MCF 10A (cell line): ENCODE measurements at regions not wholly inside any gene's neighbourhood (a gene's known extent, or its start where the extent isn't known, plus 50 kb on each side); places are given as distances from the start of the nearest gene placed in this dataset.

Source experiments
- BruUV-seq: library from RNA; stranded (reverse); fragments of 400-500 nt; replicated peaks from 2 replicates; lab custom pipeline; 2021; lab: Mats Ljungman, UMichigan
- CTCF ChIA-PET: fragments of 300-600 bp; sonication (Branson Sonifier 250); formaldehyde crosslinking; extraction: SDS; loops from one replicate; lab custom pipeline; 2021; ENCODE audit warnings: antibody characterized with exemption, inconsistent platforms; lab: Yijun Ruan, JAX
- POLR2A ChIA-PET: fragments of 300-600, 350-650 bp; sonication (Branson Sonifier 250); formaldehyde crosslinking; extraction: SDS; loops from one replicate; lab custom pipeline; 2020; ENCODE audit warnings: antibody characterized with exemption, inconsistent platforms; lab: Yijun Ruan, JAX
- DNase-seq: peaks from one replicate; pipeline ENCODE4 v3.0.0-alpha.2; 2018; ENCODE audit not compliant: unreplicated experiment
- H3K27ac Mint-ChIP-seq: one replicate; pipeline ENCODE4 v1.8.0; 2022; ENCODE audit warnings: mild to moderate bottlenecking, low read depth, mixed read lengths; ENCODE audit not compliant: unreplicated experiment
- H3K27me3 Mint-ChIP-seq: one replicate; pipeline ENCODE4 v1.8.0; 2022; ENCODE audit warnings: mixed read lengths; ENCODE audit not compliant: insufficient read depth, unreplicated experiment
- H3K36me3 Mint-ChIP-seq: one replicate; pipeline ENCODE4 v1.8.0; 2022; ENCODE audit warnings: mild to moderate bottlenecking, moderate library complexity, mixed read lengths; ENCODE audit not compliant: insufficient read depth, unreplicated experiment
- H3K4me1 Mint-ChIP-seq: one replicate; pipeline ENCODE4 v1.8.0; 2022; ENCODE audit warnings: mixed read lengths; ENCODE audit not compliant: insufficient read depth, unreplicated experiment
- H3K4me3 Mint-ChIP-seq: one replicate; pipeline ENCODE4 v1.8.0; 2022; ENCODE audit warnings: mild to moderate bottlenecking, moderate library complexity, mixed read lengths; ENCODE audit not compliant: unreplicated experiment
- H3K9me3 Mint-ChIP-seq: one replicate; pipeline ENCODE4 v1.8.0; 2022; ENCODE audit warnings: mixed read lengths; ENCODE audit not compliant: unreplicated experiment
- intact Hi-C: fragments of 100-400 bp; cut with micrococcal nuclease; formaldehyde crosslinking; loops from 2 replicates; pipeline ENCODE4 v1.14.1; 2022
- TF ChIP-seq, protein P1 (sequence below): fragments of 200-600 bp; IDR thresholded peaks from one replicate; pipeline ENCODE4 v1.8.0; 2022; ENCODE audit warnings: antibody characterized with exemption, mild to moderate bottlenecking; ENCODE audit not compliant: unreplicated experiment

DNA sequence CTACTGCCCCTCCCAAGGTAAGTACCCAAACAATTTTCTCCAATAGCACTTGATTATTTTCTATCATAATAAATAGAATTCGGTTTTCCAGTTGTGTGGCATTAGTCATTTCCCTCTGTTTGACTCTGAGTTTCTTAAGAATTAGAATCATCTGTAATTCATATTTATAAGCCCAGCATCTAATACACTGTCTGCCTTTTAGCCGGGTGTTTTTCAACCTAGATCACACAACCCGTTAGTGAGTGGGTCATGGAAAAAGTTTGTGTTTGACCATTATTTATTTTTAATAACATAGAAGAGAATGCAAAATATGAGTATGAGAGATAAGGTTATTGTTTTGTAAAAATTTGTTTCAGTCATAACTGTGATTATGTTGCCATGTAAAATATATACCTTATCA lies 701.6 kb downstream of the RFPL4B start:
- H3K4me3 Mint-ChIP-seq: no peak overlapping the region
- H3K36me3 Mint-ChIP-seq: no peaks in the 10 kb centered on the region
- no TSS peak for BruUV-seq
- H3K9me3 Mint-ChIP-seq: no peaks in the 10 kb centered on the region
- CTCF ChIA-PET: no interaction called here
- peaks cover 7% of the 10 kb centered on the region for H3K4me1 Mint-ChIP-seq
- DNase-seq: no peak
- H3K27ac Mint-ChIP-seq: no peak overlapping the region
- TF ChIP-seq, protein P1, sequence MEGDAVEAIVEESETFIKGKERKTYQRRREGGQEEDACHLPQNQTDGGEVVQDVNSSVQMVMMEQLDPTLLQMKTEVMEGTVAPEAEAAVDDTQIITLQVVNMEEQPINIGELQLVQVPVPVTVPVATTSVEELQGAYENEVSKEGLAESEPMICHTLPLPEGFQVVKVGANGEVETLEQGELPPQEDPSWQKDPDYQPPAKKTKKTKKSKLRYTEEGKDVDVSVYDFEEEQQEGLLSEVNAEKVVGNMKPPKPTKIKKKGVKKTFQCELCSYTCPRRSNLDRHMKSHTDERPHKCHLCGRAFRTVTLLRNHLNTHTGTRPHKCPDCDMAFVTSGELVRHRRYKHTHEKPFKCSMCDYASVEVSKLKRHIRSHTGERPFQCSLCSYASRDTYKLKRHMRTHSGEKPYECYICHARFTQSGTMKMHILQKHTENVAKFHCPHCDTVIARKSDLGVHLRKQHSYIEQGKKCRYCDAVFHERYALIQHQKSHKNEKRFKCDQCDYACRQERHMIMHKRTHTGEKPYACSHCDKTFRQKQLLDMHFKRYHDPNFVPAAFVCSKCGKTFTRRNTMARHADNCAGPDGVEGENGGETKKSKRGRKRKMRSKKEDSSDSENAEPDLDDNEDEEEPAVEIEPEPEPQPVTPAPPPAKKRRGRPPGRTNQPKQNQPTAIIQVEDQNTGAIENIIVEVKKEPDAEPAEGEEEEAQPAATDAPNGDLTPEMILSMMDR: no peak
- POLR2A ChIA-PET: interaction anchor here (0.6 kb wide), 1 partner anchor 147 kb away, joined by 3 read pairs; no protein-coding TSS in a partner anchor
- intact Hi-C loops: no loop called here
- no peaks in the 10 kb centered on the region for H3K27me3 Mint-ChIP-seq

DNA sequence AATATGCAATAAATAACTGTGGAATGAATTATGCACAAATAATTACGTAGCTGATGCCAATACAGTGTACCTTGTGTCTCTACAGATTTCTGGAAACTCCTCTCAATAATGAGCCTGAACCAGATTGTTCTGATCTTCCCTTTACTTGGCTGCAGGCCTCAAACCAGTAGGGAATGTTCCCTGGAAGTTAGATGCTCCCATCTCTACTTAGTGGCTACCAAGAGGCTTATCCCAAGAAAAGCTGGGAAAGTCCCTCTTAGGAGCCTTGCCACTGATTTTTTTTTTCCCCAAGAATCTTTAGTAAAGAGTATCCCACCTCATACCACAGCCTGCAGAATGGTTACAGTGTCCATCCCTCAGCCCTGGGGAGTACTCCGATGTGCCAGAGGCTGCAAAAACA lies 702.1 kb downstream of the RFPL4B start:
- intact Hi-C loops: no loop called here
- no peaks in the 10 kb centered on the region for H3K36me3 Mint-ChIP-seq
- no peak for DNase-seq
- POLR2A ChIA-PET: interaction anchor here (0.6 kb wide), 1 partner anchor 146 kb away, joined by 3 read pairs; no protein-coding TSS in a partner anchor
- no peaks in the 10 kb centered on the region for H3K9me3 Mint-ChIP-seq
- H3K27ac Mint-ChIP-seq: no peak overlapping the region
- CTCF ChIA-PET: no interaction called here
- TF ChIP-seq, protein P1: no peak
- no peaks in the 10 kb centered on the region for H3K27me3 Mint-ChIP-seq
- H3K4me1 Mint-ChIP-seq: peaks cover 7% of the 10 kb centered on the region
- no TSS peak for BruUV-seq
- H3K4me3 Mint-ChIP-seq: no peak overlapping the region

DNA sequence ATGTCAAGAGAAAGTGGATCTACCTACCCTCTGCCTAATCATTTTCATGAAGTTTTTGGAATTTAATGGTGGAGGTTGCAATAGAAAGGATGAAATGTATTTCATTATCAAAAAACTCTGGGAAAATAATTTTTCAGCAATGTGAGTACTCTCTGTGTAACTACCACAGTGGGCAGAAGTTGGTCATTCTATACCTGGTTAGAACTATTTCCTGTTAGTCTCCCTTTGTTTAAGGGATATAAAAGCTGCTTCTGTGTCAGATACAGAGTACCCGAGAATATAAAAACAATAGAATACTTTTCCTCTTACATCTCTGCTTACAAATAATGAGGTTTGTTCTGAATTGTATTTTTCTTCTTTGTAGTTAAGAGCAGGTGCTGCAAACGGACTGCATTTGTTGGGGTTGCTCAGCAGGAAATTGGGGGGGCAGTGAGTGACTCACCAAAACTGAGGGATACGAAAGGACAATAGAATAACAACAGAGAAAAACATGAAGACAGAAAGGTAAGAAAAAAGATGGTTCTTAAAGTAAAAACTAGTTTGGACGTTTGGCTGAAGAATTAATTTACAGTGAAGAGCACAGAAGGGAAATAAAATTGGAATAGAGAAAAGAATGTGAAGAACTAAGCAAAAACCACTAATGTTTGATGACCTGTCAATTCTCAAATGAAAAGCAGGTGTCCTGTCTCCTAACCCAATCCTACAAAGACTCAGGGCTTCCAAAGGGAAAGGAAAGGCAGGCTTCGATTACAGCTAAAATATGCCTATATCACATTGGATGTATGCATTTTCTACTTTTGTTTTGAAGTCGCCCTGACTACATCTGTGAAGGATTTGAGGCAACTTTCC lies 703.1 kb downstream of the RFPL4B start:
- intact Hi-C loops: no loop called here
- Mint-ChIP-seq H3K36me3 (no peaks in the 10 kb centered on the region), H3K4me1 (peaks cover 7% of the 10 kb centered on the region), H3K4me3 (no peak overlapping the region), H3K9me3 (no peaks in the 10 kb centered on the region), H3K27ac (no peak overlapping the region), H3K27me3 (no peaks in the 10 kb centered on the region)
- no TSS peak for BruUV-seq
- peak; percentile 37 for DNase-seq
- ChIA-PET POLR2A (no interaction called here), CTCF (interaction anchor here (0.5 to 0.6 kb wide), 3 partner anchors 36 to 336 kb away, joined by 3 read pairs; no protein-coding TSS in a partner anchor)
- TF ChIP-seq, protein P1: no peak

DNA sequence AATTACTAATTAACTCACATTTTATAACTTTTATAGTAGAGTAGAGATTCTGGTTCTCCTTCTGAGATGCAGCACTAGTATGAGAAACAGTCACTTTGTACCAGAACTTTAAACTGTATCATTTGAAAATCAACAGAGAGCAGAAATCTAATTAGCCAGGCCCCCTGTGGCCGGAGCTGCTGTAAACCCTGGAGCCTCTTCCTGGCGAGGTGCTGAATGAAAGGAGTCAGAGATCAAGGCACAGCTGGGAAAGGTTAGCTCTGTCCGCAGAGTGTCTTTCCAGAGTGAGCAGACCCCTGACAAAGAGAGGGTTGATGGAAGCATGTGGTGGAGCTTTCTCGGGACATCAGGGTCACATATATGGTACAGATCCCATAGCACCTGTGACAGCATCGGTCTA lies 703.8 kb downstream of the RFPL4B start:
- ChIA-PET POLR2A (no interaction called here), CTCF (interaction anchor here (0.8 kb wide), 1 partner anchor 397 kb away, joined by 3 read pairs; no protein-coding TSS in a partner anchor)
- H3K27me3 Mint-ChIP-seq: no peaks in the 10 kb centered on the region
- H3K27ac Mint-ChIP-seq: no peak overlapping the region
- TF ChIP-seq, protein P1: no peak
- DNase-seq: no peak
- H3K4me1 Mint-ChIP-seq: peaks cover 7% of the 10 kb centered on the region
- H3K4me3 Mint-ChIP-seq: no peak overlapping the region
- intact Hi-C loops: no loop called here
- no TSS peak for BruUV-seq
- no peaks in the 10 kb centered on the region for H3K9me3 Mint-ChIP-seq
- no peaks in the 10 kb centered on the region for H3K36me3 Mint-ChIP-seq
